ENCODE measurements at regions not wholly inside any gene's neighbourhood (a gene's known extent, or its start where the extent isn't known, plus 50 kb on each side); places are given as distances from the start of the nearest gene placed in this dataset.

GRCh38 chr1:69513601-69514000 is 54.1 kb upstream of the LRRC7 start:
- no peak for DNase-seq (ENCODE audit: low spot score)
